ENCODE measurements at regions not wholly inside any gene's neighbourhood (a gene's known extent, or its start where the extent isn't known, plus 50 kb on each side); places are given as distances from the start of the nearest gene placed in this dataset.

- DNase-seq: no peak
Measured at GRCh38 chr12:77560714-77561113, 270.0 kb upstream of the NAV3 start.

- no peak for DNase-seq
Measured at GRCh38 chr12:77559400-77560074, 271.2 kb upstream of the NAV3 start.

DNA sequence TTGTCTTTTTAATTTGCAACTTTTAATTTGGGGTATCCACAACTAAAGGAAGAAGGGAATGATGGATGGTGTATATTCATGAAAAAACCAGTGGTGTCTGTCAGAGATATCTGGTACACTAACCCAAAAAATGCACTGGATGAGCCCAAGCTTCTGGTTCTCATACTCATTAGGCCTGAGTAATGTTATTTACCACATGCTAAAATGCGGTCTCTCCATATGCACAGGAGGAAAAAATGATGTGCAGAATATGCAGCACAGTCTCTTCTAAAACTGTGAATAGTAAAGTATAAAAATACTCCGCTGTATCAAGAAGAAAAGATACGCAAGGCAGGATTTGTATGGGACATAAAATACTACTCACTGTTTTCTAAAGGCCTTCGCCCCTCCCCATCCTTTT is 275.6 kb upstream of the NAV3 start:
- DNase-seq: no peak

GRCh38 chr12:77553976-77554619 is 276.6 kb upstream of the NAV3 start:
- no peak for DNase-seq

- DNase-seq: no peak
Measured at GRCh38 chr12:77549383-77550128, 281.1 kb upstream of the NAV3 start.

- DNase-seq: no peak
Measured at GRCh38 chr12:77548797-77549196, 281.9 kb upstream of the NAV3 start.

DNA sequence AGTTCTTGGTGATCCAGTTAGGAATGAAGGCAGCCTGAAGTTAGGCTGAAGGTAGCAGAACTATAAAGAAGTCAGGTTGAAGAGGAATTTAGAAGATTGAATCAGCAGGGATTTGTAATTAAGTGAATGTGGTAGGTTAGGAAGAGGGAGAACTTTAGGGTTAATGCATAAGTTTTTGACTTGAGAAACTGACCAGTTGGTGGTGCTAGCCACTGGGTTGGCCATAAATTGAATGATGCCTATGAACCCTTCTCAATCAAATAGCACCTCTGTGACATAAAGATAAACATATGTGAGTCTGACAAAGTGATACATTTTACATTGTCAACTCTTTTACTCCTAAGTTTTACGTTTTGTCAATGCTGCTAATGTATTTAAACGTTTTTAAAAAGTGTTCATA is 290.6 kb upstream of the NAV3 start:
- no peak for DNase-seq

DNA sequence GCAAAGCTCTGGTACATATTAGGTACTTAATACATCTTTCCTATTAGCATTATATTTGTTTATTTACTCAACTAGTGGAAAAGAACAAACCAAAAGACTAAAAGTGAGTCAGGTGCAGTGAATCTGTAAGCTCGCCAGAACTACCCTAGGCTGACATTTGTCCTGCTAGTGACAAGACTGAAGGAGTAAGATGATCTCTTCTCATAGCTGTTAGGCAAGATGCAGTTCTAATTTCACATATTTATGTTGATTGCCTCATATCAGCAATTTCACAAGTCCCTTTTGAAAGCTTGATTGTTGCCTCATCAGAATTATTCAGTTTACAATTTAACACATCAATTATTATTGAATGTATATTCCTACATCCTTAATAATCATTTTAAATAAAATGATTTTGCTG is 293.0 kb upstream of the NAV3 start:
- no peak for DNase-seq

- no peak for DNase-seq
Measured at GRCh38 chr12:77535734-77536133, 295.0 kb upstream of the NAV3 start.

- DNase-seq: no peak
Measured at GRCh38 chr12:77531912-77532311, 298.8 kb upstream of the NAV3 start.

DNA sequence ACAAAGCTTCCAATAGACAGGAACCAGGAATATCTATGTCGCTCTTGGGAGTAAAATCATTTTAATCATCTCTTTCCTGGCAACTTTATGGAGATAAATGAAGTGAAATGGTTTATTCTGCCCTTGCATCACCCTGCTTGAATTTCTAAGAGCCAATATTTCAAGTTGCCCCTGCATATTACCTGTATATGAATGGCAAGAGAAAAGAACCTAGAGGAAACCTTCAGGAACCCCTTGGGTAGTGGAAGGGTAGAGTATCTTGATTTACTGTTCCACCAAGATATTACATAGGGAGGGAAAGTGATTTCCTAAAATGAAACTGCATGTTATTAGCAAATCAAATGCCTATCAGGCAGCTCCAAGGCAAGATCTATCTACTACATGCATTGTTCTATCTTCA is 308.4 kb upstream of the NAV3 start:
- DNase-seq: no peak

DNA sequence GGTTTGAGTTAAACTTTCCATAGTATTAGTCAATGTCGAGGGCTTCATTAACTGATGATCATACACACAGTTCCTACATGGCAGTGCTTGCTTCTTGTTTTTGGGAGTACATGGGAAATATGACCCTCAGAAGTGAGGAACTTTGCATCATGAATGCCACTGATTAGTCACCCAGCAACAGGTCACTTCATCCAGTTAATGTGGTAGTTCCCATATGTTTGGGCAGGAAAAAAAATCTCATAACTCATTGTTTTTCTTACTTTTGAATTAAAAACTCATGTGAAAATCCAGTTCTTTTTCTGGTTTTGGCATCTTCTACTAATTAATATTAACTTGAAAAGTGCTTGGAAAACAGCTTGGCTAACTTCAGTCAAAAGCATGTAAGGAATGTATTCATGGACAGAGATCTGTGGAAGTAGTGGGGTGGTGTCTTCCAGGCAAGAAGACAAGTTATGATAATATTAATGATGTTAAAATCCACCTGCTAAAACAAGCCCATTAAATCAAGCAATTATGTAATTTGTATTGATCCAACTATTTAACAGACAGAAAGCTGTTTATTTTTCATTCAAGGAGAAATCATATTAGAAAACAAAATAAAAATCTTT is 309.1 kb upstream of the NAV3 start:
- no peak for DNase-seq

GRCh38 chr12:77514511-77514910 is 316.2 kb upstream of the NAV3 start:
- no peak for DNase-seq

DNA sequence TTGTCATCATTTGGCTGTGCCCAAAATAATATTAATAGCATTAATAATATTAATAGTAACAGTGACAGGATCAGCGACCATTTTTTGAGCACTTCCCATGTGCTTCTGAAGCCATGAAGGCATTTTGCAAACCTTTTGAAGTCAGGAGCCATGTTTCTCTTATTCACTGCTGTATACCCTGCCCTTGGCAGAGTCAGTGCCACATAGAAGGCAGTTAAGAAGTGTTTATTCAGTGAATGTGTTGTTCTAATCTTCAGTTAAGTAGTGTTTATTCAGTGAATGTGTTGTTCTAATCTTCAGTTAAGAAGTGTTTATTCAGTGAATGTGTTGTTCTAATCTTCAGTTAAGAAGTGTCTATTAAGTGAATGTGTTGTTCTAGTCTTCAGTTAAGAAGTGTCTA is 319.7 kb upstream of the NAV3 start:
- DNase-seq: peak; percentile 87

GRCh38 chr12:77504466-77504865 is 326.2 kb upstream of the NAV3 start:
- DNase-seq: no peak

GRCh38 chr12:77500089-77500488 is 330.6 kb upstream of the NAV3 start:
- DNase-seq: no peak

- DNase-seq: no peak
Measured at GRCh38 chr12:77497647-77498046, 333.0 kb upstream of the NAV3 start.

GRCh38 chr12:77496714-77497113 is 334.0 kb upstream of the NAV3 start:
- no peak for DNase-seq

DNA sequence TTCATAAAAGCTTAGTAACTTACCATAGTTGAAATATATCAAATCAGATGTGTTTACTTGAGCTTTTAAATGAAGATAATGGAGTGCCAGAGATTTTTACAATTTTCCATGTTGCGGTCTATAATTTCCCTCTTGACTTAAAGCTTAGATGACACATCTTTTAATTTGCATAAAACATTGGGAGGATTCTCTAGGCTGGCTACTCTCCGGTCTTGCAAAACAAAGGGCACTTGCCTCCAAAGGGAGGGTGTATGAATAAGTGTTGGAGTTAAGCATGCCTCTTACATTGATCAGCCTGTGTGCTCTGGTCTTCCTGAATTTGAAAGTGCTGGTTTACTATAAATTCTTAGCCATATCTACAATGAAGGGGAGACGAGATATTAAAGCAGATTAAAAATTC is 336.4 kb upstream of the NAV3 start:
- DNase-seq: no peak

- DNase-seq: no peak
Measured at GRCh38 chr12:77493302-77494168, 337.2 kb upstream of the NAV3 start.

DNA sequence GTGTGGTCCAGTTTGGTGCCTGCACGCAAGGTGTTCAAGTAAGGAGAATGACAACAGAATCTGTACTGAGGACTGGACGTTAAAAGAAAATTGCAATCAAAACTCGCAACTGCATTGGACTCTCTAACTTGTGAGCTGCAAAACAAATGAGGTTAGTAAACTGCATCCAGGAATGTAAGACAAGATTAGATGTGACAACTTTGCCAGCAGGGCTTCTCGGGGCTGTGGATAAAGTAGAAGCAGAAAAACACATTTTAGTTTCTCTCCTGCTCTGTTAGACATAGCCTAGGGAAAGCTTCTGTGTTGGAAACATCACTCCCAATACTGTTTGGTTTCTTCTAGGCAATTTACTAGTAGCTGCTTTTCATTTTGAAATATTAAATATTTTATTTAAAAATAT is 338.2 kb upstream of the NAV3 start:
- no peak for DNase-seq

DNA sequence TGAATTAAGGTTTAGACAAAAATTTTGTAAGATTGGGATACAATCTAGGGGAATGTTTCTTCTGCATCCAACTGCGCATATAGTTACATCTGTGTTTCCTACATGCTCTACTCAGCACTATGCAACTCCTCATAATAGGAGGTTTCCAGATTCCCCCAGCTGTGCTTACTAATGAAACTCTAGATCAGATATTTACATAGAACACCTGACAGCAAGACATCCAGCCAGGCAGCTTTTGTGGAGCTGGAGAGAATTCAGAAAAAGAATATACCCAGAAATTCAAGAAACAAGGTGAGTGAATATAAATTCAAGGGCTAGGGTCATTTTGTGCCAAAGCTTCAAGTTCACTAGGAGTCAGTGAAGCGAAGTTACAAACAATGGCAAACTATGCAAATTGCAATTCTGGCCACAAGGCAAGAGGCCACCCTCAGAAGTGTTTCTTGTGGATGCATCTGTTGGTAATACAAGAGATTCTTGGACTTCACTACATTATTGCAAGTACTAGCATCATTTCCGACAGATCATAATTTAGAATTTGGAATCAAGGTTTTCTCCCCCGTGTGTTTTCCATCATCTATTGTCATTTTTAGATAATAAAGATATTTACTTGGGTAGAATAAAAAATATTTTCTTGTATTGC is 341.2 kb upstream of the NAV3 start:
- no peak for DNase-seq
